GM19238 (cell line): ENCODE measurements at regions not wholly inside any gene's neighbourhood (a gene's known extent, or its start where the extent isn't known, plus 50 kb on each side); places are given as distances from the start of the nearest gene placed in this dataset.
"Not testable (repeated sequence)": the region's sequence is repeated elsewhere in the genome, so short reads cannot be mapped to it uniquely, and the experiment has no call there.

ENCODE experiments used
- DNase-seq: peaks from one replicate; pipeline ENCODE4 v3.0.0; 2011; ENCODE audit warnings: low spot score; ENCODE audit not compliant: insufficient read length

DNA sequence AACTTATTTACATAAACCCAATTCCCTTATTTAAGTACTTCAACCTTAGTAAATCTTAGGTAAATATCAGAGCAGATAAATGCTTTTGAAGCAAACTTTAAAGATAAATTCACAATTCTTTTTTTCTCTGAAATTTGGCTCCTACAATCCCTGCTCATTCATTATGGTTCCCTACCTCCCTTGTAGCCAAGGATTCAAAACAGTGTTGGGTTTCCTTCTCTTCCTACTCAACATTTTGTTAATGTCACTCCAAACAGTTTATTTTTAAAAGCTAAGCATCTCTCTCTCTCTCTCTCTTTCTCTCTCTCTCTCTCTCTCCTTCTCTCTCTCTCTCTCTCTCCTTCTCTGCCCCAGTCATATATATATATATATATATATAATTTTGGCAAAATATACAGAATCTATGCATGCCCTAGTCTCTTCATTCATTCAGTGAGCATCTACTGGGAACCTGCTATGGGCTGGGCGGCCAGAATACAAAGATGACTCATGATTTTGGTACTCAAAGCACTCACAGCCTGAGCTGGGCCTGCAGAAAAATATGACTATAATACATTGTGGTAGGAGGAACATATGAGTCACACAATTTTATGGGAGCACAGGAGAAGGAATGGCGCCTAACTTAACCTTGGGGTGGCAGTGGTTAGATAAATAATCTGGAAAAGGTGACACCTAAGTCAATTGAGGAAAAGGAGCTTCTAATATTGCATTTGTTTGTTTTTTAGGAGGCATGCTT lies 123.7 kb upstream of the DHRS4 start:
- no peak for DNase-seq

DNA sequence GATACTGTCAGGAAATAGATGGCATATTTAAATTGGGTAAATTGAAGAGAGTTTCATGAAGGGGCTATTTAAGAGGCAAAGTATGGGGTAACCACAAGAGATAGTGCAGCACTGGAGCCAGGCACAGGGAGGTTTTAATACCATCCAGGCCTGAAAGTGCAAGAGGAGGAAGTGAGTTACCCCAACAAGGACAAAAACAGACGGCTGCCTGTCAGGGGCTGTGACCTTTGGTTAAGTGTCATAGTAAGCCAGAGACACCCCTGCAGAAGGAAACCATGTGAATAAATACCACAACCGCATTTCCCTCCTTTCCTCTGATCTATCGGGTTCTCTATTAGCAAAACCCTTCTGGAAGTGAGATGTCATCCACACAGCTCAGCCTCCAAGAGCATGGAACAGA lies 122.0 kb upstream of the DHRS4 start:
- no peak for DNase-seq

DNA sequence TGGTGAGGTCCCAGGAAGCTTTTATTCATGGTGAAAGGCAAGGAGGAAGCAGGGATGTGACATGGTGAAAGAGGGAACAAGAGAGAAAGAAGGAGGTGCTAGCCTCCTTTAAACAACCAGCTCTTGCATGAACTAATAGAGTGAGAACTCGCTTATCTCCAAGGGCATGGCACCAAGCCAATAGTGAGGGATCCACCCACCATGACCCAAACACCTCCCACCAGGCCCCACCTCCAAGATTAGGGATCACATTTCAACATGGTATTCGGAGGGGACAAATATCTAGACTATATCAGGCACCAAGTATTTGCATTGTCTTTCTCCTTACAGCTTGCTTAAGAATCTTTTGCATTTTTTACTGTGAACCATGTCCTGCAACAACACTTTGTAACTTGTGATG lies 91.9 kb upstream of the DHRS4 start:
- DNase-seq, result no peak

DNA sequence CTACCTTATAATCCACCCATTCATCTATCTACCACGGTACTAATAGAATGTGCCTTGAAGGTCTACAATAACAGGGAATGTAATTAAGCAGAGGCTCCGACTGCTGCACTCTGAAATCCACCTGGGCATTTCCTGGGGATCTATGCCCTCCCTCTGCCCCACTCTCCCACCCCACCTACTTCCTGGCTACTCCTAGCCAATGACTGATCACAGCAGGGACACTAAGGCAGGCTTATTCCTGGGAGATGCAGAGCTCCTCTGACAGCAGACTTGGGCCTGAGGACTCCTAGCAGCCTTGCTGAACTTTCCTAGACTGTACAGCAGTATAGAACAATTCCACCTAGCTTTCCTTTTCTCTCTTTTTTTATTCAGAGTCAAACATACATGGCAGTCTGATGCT lies 91.1 kb upstream of the DHRS4 start:
- DNase-seq, result no peak

DNA sequence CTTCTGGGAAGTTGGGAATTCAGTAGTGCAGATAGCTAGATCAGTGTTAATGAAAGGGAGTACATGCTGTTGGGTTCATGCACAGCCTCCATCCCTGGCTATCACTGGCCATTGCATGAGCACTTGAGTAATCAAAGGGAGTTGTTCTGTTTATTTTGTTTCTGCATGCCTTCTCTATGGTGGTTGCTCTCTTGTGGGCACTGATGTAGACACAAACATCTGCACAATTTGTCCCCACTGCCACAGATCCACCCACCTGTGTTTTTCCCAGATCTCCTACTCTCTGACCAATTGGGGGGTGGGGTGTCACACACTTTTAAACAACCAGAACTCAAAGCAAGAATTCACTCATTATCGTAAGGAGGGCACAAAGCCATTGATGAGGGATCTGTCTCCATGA lies 89.7 kb upstream of the DHRS4 start:
- no peak for DNase-seq

DNA sequence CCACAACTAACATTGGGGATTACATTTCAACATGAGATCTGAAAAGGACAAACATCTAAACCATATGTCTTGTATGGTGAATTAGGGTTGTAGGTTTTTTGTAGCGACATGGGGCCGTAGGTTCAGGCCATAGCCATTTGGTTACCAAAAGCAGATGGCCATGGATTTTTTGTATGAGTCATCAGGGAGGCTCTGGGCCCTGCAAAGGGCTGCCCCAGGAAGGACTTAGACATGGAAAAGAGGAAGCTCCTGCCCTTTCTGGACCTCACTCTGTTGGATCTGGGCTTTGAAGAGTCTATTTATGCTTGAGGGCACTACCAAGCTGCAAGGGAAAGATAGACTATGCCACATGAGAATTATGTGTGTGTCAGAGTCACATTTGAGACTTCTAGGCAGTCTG lies 89.3 kb upstream of the DHRS4 start:
- no peak for DNase-seq

DNA sequence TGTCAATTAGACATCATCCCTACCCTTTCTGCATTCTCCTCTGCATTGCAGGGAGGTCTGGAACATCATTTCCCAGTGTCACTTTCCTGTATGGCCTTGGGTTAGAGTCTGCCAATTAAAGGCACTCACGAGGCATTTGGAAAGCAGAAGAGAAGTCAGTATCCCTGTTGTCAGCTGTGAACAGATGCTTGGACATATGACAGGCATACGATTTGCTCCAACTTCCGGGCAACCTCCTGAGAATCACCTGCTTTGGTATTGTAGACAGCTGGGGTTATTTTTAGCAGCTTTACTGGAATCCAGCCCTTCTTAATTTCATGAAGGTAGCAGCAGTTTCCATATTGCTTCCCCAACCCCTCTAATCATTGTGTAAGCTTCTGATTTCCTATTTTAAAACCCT lies 88.7 kb upstream of the DHRS4 start:
- DNase-seq, result no peak

DNA sequence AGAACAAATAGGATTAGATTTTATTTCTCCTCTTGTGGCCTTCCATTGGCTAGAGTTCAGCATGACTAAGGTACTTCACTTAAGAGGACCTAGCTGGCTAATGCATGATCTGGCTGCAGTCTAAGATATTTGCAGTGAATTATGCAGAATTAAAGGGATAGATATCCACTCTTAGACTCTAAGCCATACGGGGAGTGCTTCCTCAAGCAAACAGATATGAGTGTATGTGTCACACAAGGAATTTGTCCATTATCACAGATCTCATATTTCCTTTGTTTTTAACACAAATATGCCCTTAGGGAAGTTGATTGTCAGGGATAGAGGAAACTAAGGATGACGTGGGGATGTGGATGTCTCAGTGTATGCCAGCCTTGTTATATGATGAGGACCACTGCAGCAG lies 88.1 kb upstream of the DHRS4 start:
- no peak for DNase-seq

DNA sequence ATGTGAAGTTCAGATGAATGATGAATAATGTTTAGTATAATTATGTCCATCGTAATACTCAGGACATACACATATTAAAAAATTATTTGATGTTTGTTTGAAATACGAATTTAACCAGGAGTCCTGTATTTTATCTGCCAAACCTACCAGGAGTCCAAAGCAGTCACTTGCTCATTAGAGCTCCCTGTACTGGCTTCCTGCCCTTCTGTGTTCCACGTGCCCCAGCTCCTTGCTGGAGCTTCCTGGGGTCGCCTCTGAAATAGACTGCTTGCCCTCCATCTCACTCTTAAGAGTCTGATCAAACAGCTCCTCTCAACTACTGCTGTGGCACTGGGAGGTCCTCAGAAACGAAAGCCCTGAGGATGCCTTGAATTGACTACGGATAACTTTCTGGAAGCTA lies 87.3 kb upstream of the DHRS4 start:
- DNase-seq, result no peak

DNA sequence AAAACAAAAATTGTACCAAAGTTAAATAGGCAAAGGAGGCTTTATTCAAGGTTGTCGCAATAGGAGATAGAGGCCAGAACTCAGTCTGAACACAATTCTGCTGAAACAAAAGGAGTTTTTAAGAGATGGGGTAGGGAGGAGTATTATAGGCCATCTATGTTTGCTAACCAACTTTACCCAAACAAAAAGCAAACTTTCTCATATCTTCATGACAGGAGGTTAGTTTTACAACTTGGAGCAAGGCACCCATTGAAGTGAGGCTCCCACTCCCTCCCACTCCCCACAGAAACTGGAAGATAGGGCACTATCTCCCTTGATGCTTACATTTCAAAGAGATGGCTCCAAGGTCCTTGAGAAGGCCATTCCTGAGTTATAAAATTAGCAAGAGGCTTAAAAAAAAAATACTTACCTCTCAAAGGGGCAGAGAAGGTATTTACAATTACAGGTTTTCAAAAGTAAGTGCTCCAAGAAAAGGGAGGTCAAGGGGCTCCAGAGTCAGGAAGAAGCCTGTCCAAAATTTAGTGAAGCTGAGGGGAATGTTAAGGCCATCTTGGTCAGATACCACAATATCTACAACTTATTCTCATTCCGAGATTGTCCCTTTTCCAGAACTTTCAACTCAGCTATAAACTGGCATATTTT lies 84.4 kb upstream of the DHRS4 start:
- no peak for DNase-seq

DNA sequence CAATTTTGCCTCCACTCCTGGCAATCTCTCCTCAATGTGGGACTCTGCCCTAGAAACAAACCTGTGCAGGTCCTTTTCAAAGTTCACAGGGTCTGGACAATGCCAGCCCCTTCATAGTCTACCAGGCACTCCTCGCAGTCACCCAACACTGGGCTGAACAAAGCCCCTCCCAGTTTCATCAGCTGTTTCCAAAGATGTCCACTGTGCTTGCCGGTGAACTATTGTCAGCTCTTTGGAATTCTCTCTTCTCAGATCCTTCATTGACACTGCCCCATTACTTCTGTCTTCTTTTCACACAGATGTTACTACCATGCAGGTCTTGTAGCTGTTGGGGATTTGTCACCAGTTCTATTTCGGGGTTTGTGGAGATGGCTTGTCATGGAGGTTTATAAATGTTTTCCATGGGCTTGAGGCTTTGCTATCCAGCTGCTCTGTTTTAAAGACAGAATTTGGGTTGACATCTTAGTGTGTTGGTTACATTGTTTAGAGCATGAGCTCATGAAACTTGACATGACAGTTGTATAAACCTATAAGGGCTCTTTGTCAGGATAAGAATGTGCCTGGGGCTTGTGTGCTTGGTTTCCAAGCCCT lies 77.3 kb upstream of the DHRS4 start:
- DNase-seq, result no peak

DNA sequence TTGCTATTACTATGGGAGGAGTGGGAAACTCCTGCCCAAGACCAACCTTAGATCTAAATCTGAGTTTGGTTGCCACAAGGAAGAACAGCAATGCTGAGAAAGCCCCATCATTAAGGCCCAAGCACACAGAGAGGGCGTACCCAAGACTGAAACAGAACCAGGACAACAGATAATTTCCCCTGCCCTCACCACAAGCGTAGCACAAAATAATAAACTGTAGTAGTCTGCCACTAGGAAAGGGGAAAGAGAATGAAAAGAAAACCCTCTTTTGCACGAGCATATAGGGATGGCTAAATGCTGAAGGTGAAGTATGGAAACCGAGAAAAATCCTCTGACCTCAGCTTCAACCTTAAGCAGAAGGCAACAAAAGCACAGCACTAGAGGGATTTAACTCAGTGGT lies 76.5 kb upstream of the DHRS4 start:
- no peak for DNase-seq

DNA sequence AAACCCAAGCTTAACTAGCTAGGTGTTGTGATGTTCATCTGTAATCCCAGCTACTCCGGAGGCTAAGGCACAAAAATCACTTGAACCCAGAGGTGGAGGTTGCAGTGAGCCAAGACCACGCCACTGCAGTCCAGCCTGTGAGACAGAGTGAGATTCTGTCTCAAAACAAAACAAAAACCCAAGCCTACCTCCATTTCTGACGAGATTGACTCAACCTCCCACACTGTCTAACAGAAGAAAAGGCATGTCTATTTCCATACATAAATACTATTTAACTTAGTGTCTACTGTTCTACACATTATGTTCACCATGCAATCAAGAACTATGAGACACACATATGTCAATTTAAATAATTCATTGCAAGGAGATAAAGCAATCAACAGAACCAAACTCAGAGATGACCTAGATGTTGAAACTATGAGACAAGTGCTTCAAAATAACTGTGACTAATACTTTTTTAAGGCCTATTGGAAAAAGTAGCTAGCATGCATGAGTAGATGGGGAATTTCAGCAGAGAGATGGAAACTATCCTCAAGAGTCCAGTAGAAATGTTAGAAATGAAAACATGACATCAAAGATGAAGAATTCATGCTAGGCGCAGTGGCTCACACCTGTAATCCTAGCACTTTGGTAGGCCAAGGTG lies 75.9 kb upstream of the DHRS4 start:
- no peak for DNase-seq

DNA sequence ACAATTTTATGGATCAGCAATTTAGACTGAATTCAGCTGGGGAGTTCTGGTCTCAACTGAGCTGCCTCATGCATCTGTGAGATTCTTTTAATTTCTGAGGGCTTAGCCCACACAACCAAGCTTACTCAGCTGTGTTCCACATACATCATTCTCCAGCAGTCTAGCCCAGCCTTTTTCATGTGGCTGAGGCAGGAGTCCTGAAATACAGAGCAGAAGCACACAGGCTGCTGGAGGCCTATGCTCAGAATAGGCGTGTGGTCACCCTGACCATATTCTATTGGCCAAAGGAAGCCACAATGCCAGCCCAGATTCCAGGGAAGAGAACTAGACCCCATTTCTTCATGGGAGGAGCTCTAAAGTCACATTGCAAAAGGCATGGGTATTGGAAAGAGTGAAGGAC lies 72.3 kb upstream of the DHRS4 start:
- no peak for DNase-seq

DNA sequence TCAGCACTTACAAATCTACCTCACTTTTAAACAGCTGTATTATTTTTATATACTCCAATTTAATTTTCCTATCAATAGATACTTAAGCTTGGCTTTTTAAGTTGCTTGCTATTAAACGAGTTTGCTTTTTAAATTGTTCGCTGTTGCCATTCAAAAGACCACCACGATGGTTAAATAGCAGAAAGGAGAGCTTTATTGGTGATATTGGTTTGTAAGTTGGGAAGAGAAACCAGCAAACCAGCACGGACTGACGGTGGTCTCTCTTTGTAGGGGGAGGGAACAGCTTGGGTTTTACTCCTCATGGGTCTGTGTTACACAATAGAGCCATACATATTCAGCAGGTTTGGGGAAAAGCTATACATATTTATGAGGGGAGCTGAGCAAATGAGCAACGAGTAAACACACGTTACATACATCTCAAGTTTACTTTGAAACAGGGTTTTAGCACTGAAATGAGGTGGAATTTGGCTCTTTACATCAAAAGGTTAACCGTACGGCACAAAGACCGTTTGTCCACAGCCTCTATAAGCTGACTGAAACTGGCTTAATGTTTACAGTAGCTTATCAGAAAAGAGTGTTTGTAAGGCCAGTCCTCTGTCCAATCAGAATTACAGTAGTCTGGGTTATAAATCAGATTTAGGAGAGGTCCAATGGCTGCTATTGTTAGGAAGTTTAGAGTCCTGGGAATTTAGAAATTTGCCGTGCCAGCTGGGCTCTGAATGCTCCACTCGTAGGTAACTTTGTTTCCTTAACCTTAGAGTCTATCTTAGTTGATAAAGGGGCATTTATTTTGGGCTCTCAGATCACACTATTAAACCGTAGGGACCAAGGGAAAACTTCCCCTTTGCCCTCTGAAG lies 69.7 kb upstream of the DHRS4 start:
- DNase-seq, result no peak

DNA sequence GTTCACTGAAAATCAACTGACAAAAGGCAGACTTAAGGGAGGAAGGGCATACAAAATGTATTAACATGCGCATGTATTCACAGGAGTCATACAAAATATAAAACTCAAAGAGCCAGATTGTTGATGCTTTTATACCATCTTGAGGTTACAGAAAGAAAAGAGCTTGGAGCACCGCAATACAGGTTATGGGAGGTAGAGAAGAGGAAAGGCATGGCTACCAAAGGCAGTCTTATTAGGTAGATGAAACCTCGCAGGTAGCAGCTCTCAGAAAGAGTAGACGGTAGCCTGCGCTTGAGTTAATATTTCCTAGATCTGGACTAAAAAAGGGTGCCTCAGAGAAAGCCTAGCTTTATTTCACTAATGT lies 69.0 kb upstream of the DHRS4 start:
- DNase-seq, result no peak

DNA sequence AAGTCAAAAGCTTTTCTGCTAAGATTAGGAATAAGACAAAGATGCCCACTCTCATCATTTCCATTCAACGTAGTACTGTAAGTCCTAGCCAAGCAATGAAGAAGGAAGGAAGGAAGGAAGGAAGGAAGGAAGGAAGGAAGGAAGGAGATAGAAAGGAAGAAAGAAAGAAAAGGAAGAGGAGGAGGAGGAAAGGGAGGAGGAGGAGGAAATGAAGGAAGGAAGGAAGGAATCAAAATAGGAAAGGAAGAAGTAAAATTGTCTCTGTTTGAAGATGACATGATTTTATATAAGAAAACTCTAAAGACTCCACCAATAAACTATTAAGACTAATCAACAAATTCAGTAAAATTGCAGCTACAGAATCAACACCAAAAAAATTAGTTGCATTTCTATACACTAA lies 66.0 kb upstream of the DHRS4 start:
- no peak for DNase-seq

DNA sequence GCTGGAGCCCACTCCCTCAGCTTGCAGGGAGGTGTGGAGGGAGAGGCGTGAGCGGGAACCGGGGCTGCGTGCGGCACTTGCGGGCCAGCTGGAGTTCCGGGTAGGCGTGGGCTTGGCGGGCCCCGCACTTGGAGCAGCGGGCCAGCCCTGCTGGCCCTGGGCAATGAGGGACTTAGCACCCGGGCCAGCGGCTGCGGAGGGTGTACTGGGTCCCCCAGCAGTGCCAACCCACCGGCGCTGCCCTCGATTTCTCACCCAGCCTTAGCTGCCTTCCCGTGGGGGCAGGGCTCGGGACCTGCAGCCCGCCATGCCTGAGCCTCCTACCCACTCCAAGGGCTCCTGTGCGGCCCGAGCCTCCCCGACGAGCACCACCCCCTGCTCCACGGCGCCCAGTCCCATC lies 61.9 kb upstream of the DHRS4 start:
- not testable (repeated sequence) for DNase-seq

DNA sequence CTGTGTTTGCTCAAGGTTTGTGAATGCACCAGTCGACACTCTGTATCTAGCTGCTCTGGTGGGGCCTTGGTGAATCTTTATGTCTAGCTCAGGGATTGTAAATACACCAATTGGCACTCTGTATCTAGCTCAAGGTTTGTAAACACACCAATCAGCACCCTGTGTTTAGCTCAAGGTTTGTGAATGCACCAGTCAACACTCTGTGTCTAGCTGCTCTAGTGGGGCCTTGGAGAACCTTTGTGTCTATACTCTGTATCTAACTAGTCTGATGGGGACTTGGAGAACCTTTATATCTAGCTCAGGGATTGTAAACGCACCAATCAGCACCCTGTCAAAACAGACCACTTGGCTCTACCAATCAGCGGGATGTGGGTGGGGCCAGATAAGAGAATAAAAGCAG lies 61.3 kb upstream of the DHRS4 start:
- DNase-seq, result not testable (repeated sequence)

DNA sequence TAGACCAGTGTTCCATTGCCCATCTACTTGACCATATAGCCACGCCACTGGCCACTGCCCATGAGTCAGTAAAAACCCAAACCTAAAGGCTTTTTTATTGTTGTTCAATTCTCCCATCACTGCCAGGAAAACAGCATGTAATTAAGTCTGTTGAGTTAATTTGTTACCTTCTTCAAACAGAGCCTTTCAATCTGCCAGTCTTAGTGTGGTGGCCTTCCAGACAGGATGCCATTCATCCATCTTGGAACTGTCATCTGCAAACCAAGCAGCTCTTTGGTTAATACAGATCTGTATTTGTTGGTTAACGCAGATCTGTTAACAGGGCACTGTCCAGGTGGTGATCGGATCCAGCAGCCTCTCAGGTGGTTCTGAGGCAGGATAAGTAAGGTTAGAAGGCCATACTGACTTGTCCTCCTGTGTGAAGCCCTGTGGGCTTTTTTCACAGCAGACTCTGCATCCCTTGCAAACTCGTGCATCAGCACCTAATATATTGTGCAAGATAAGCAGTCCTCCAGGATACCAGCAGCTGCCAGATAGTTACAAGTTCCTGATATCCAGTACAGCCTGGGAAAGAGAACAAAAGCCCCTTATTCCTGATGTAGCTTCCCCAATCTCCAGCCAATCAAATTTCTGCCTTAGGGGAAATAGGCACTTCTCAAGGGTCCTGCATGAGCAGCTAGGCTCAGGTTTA lies 59.1 kb upstream of the DHRS4 start:
- no peak for DNase-seq

DNA sequence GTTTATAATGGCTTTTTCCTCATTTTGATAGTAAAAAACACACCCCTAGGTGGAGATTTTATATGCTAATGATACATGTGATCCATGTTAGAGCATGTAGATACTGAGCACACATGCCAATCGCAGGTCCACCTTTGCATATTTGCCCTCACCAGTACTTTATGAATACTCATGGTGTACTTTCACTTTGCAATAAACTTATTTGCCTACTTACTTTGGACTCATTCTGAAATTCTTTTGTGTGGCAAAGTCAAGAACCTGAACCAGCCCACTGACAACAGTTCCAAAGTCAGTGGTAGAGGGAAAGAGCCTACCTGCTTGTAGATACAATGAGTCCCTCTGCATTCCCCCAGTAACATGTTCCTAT lies 58.5 kb upstream of the DHRS4 start:
- DNase-seq, result no peak
